Kidney glomerular epithelial cell (primary cell): ENCODE measurements at regions not wholly inside any gene's neighbourhood (a gene's known extent, or its start where the extent isn't known, plus 50 kb on each side); places are given as distances from the start of the nearest gene placed in this dataset.
A peak's percentile ranks its signal among the peaks of the same experiment; 100 is the strongest.

ENCODE experiments used
- DNase-seq: peaks from one replicate; lab custom pipeline; 2025; lab: John Stamatoyannopoulos, UW

- DNase-seq, result no peak
Observed at GRCh38 chr1:34655875-34656240, 99.0 kb upstream of the GJB5 start.

- no peak for DNase-seq
Observed at GRCh38 chr1:34656299-34656698, 98.5 kb upstream of the GJB5 start.

GRCh38 chr1:34656731-34657130, 98.1 kb upstream of the GJB5 start:
- DNase-seq, result no peak

GRCh38 chr1:34657266-34657665, 97.6 kb upstream of the GJB5 start:
- no peak for DNase-seq

- DNase-seq, result no peak
Observed at GRCh38 chr1:34657849-34658248, 97.0 kb upstream of the GJB5 start.

- no peak for DNase-seq
Observed at GRCh38 chr1:34663031-34663430, 91.8 kb upstream of the GJB5 start.

- DNase-seq, result no peak
Observed at GRCh38 chr1:34668063-34668462, 86.8 kb upstream of the GJB5 start.

GRCh38 chr1:34670982-34671381, 83.9 kb upstream of the GJB5 start:
- no peak for DNase-seq

- DNase-seq, result no peak
Observed at GRCh38 chr1:34671887-34672286, 83.0 kb upstream of the GJB5 start.

- DNase-seq, result peak; percentile 21
Observed at GRCh38 chr1:34681480-34682451, 73.1 kb upstream of the GJB5 start.

- no peak for DNase-seq
Observed at GRCh38 chr1:34682452-34683223, 72.2 kb upstream of the GJB5 start.

- DNase-seq, result no peak
Observed at GRCh38 chr1:34683616-34684015, 71.2 kb upstream of the GJB5 start.

- DNase-seq, result peak; percentile 2
Observed at GRCh38 chr1:34684266-34684665, 70.6 kb upstream of the GJB5 start.

GRCh38 chr1:34685225-34685624, 69.6 kb upstream of the GJB5 start:
- no peak for DNase-seq

- DNase-seq, result no peak
Observed at GRCh38 chr1:34686531-34686930, 68.3 kb upstream of the GJB5 start.

- DNase-seq, result no peak
Observed at GRCh38 chr1:34688006-34688741, 66.7 kb upstream of the GJB5 start.

- no peak for DNase-seq
Observed at GRCh38 chr1:34690269-34690668, 64.6 kb upstream of the GJB5 start.

- no peak for DNase-seq
Observed at GRCh38 chr1:34693081-34693480, 61.8 kb upstream of the GJB5 start.

GRCh38 chr1:34694383-34694782, 60.5 kb upstream of the GJB5 start:
- DNase-seq, result no peak

- no peak for DNase-seq
Observed at GRCh38 chr1:34695580-34695979, 59.3 kb upstream of the GJB5 start.

GRCh38 chr1:34696230-34696629, 58.6 kb upstream of the GJB5 start:
- no peak for DNase-seq

- DNase-seq, result no peak
Observed at GRCh38 chr1:34696981-34697380, 57.9 kb upstream of the GJB5 start.
